GM13976 (cell line): ENCODE measurements at regions not wholly inside any gene's neighbourhood (a gene's known extent, or its start where the extent isn't known, plus 50 kb on each side); places are given as distances from the start of the nearest gene placed in this dataset.

Experiments
- DNase-seq: peaks from one replicate; pipeline ENCODE4 v3.0.0; 2012; ENCODE audit warnings: low spot score
- in situ Hi-C: fragments of 300-500 bp; cut with MboI; formaldehyde crosslinking; loops from one replicate; pipeline ENCODE4 v1.12.0; 2022; ENCODE audit warnings: low sequenced_read_pairs, mixed read lengths, inconsistent platforms; ENCODE audit not compliant: unreplicated experiment
- TF ChIP-seq, protein P1 (sequence below): IDR thresholded peaks from 2 replicates; pipeline ENCODE4 v1.5.1; 2012; ENCODE audit warnings: borderline replicate concordance, mild to moderate bottlenecking; ENCODE audit not compliant: insufficient read depth; ENCODE audit errors: extremely low read depth, missing control alignments, control extremely low read depth

DNA sequence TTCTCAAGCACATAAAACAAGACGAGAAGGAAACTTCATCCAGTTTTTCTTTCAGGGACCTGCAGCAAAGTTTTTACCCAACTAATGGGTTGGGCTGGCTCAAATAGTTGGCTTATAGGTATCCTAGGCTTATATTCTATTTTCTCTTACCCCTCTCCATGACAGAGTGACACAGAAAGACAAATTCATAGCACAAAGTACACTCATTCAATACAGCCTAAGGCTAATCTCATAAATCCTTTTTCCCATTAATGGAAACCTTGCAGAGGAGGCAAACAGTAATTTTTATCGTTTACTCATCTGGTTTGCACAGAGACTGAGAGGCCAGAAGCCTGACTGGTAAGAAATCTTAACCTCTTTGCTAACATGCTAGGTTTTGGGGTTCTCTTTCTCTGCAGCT lies 1589.9 kb downstream of the SLITRK1 start:
- in situ Hi-C loops, result no loop called here
- DNase-seq, result no peak
- TF ChIP-seq, protein P1, sequence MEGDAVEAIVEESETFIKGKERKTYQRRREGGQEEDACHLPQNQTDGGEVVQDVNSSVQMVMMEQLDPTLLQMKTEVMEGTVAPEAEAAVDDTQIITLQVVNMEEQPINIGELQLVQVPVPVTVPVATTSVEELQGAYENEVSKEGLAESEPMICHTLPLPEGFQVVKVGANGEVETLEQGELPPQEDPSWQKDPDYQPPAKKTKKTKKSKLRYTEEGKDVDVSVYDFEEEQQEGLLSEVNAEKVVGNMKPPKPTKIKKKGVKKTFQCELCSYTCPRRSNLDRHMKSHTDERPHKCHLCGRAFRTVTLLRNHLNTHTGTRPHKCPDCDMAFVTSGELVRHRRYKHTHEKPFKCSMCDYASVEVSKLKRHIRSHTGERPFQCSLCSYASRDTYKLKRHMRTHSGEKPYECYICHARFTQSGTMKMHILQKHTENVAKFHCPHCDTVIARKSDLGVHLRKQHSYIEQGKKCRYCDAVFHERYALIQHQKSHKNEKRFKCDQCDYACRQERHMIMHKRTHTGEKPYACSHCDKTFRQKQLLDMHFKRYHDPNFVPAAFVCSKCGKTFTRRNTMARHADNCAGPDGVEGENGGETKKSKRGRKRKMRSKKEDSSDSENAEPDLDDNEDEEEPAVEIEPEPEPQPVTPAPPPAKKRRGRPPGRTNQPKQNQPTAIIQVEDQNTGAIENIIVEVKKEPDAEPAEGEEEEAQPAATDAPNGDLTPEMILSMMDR, result no peak

DNA sequence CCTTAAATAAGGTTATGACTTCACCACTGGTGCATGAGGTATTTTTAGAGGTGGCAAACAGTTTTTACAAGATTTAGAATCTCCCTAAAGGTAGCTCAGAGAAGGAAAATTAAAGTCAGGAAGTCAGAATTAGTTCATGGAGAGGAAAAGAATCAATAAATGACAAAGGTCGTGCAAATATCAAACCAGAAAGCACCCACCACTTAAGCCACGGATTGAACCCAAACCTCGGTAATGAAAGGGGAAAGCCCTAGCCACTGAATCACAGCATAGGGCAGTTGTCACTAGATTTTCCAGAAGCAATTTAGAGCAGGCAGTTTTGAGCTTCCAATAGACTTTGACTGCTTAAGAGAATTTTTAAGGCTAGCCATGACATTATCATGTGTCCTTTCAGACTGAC lies 1590.4 kb downstream of the SLITRK1 start:
- TF ChIP-seq, protein P1, result no peak
- in situ Hi-C loops, result no loop called here
- DNase-seq, result no peak

DNA sequence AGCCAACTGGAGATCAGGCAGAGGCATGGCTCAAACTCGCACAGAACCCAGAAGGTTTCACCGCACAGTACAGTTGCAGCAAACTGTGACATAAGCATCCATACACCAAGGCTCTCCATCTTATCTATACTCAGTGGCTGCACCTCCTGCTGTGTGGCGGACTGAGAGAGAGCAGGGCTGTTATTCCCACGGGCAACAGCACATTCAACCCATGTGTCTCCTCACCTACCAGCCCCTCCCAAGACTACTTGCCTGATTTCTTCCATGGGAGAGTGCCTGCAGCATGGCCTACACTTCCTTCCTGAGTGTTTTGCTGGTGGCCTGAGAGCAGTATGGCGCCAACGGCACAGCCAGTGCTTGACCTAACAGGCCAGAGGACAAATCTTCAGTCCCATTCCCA lies 1606.6 kb downstream of the SLITRK1 start:
- DNase-seq, result no peak
- TF ChIP-seq, protein P1, result no peak
- in situ Hi-C loops, result no loop called here

DNA sequence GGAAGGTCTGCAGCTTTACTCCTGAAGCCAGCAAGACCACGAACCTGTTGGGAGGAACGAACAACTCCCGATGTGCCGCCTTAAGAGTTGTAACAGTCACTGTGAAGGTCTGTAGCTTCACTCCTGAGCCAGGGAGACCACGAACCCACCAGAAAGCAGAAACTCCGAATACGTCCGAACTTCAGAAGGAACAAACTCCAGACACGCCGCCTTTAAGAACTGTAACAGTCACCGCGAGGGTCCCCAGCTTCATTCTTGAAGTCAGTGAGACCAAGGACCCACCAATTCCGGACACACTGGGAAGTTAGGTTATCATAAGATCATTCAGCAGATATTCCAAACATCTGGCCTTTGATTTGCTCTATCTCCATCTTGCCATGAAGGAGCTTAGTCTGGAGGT lies 1623.0 kb downstream of the SLITRK1 start:
- DNase-seq, result no peak
- TF ChIP-seq, protein P1, result no peak
- in situ Hi-C loops, result no loop called here

DNA sequence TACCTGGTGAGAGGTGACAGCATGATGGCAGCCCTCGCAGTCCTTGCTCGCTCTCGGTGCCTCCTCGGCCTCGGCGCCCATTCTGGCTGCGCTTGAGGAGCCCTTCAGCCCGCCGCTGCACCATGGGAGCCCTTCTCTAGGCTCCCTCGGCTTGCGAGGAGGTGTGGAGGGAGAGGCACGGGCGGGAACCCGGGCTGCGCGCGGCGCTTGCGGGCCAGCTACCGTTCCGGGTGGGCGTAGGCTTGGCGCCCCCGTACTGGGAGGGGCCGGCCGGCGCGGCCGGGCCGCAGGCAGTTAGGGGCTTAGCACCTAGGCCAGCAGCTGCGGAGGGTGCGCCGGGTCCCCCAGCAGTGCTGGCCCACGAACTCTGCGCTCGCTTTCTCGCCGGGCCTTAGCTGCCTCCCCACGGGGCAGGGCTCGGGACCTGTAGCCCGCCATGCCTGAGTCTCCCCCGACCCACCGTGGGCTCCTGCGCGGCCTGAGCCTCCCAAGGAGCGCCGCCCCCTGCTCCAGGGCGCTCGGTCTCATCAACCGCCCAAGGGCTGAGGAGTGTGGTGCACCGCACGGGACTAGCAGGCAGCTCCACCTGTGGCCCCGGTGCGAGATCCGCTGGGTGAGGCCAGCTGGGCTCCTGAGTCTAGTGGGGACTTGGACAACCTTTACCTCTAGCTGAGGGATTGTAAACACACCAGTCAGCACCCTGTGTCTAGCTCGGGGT lies 1624.3 kb downstream of the SLITRK1 start:
- no peak for DNase-seq
- in situ Hi-C loops, result no loop called here
- TF ChIP-seq, protein P1, result no peak

DNA sequence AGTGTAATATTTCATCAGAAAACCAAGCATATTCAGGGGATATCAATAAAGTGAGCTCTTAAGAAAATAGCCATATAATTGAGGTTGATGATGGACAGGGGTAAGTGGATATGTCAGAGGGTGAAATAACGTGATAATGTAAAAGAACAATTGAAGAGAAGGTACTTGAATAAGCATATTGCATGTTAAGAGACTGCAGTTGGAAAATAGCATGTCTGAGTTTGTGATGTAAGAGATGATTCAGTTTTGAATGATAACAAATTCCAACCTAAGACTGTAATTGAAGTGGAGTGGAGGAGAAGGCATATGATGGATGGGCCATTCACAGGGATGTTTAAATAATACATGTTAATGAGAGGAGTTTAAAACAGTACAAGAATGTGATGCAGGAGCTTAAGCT lies 1633.5 kb downstream of the SLITRK1 start:
- in situ Hi-C loops, result no loop called here
- TF ChIP-seq, protein P1, result no peak
- no peak for DNase-seq

DNA sequence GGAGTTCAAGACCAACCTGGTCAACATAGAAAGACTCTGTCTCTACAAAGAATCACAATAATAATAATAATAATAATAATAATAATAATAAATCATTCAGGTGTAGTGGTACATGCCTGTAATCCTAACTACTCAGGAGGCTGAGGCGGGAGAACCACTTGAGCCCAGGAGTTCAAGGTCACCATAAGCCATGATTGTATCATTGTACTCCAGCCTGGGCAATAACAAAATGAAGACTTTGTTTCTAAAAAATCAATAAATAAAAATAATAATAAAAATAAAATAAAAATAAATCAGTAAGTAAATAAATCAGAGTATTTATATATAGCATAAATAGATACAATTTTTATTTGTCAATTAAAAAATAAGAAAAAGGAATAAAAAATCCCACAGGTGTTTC lies 1636.4 kb downstream of the SLITRK1 start:
- TF ChIP-seq, protein P1, result no peak
- in situ Hi-C loops, result no loop called here
- no peak for DNase-seq
